ENCODE measurements at regions not wholly inside any gene's neighbourhood (a gene's known extent, or its start where the extent isn't known, plus 50 kb on each side); places are given as distances from the start of the nearest gene placed in this dataset.

DNA sequence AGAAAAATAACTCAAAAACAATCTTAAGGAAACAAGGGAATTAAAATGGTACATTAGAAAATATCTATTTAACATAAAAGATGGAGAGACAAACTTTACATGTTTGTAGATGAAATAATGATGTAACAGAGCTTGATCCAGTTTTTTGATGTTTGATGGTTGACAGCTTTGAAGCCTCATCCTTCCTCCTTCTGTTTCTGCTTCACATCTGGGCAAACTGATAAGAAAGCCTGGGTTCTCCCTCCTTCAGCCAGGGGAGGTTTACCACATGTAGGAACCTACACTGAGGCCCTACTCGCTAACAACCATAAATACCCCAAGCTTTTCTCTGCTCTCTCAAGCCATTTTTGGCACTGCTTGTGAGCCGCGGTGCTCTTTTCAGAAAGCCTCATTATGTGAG is 82.8 kb upstream of the ZNF32 start:
- DNase-seq (ENCODE audit: low read depth), result no peak

DNA sequence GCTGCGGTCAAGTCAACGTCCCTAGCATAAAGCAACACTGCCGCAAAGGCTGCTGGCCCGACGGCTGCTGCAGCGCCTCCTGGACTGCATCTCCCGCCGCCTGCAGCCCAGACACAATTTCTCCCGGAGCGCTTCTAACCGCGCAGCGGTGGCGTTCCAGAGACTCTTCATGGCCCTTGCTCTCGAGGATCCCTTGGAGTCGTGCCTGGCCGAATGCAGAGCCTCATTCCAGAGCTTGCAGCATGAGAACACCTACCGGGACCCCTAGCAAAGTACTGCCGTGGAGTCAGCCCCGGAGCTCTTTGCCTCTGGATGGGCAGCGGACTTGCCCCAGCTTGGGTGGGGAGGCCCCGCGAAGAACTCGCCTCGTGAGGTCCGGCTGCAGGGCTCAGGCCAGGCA is 79.7 kb upstream of the ZNF32 start:
- DNase-seq (ENCODE audit: low read depth), result no peak

DNA sequence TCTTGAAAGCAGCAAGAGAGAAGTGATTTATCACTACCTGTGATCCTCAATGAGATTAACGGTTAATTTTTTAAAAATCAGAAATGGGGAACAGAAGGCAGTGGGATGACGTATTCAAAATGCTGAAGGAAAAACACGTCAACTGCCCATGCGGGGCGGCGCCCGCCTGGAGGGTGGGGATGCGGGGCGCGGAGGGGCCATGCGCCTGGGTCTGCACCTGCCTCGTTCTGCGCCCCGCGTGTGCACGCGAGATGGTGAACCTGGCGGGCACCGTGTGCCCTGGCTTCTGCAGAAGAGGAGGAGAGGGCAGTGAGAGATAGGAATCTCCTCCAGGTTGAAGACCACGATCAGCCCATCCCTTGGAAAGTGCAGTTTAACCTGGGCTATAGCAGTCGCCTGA is 79.3 kb upstream of the ZNF32 start:
- no peak for DNase-seq (ENCODE audit: low read depth)

GRCh38 chr10:43715334-43715733 is 66.7 kb upstream of the ZNF32 start:
- no peak for DNase-seq (ENCODE audit: low read depth)

DNA sequence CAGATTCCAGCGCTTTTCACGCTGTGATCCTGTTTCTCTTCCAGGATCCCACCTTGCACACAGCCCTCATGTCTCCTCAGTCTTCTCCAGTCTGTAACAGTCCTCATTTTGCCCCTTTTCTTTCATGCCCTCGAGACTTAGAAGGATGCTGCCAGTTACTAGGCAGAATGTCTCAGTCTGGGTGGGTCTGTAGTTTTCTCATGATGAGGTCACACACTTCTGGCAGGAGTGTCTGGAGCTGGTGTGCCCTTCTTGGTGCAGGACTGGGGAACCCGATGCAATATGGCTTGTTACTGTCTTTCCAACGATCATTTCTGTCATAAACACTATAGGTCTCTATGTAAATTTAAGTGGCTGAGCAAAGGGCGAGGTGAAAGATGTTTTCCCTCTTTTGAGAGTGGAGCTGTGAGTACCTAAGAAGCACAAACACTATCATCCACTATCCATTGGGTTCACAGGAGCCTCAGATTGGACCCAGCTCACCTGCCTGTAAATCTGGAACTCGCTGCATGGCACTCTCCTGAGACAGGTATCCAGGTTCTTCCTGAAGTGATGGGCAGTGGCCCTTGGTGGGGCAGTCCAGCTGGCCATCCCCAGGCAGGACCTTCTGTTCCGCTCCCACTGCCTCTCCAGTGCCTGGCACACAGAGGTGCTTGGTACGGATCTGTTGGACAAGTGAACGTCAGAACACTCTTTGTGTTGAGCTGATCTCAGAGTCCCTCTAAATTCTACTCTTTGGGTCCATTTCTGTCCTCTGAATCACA is 64.3 kb upstream of the ZNF32 start:
- no peak for DNase-seq (ENCODE audit: low read depth)

DNA sequence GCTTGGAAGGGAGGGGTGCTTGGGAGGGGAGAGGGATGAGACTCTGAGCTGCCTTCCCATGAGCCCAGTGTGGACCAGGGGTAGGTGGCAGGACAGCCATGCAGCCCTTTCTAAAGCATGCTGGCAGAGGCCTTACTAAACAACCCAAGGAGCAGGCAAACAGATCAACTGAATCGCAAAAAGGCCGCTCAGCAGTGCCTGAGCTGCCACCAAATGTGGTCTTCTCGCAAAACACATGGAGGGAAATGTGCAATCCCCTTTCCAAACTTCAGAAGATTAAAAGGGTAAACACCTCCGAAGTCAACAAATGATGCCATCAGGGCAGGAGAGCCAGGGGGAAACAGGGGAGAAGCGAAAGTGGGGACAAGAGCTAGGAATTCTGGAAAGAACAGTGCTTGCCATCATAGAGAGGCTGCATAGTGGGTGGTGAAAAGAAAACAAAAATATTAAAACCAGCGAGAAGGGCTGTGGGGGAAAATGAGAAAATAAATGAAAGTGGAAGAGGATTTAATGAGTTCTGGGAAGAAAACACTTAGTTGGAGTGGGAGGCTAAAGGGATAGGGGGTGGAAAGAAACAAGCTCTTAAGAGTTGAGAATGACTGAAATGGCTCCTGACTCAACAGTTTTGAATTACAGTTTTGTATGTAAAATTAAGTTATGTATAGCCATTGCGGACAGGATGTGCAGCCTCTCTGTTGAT is 62.2 kb upstream of the ZNF32 start:
- no peak for DNase-seq (ENCODE audit: low read depth)

DNA sequence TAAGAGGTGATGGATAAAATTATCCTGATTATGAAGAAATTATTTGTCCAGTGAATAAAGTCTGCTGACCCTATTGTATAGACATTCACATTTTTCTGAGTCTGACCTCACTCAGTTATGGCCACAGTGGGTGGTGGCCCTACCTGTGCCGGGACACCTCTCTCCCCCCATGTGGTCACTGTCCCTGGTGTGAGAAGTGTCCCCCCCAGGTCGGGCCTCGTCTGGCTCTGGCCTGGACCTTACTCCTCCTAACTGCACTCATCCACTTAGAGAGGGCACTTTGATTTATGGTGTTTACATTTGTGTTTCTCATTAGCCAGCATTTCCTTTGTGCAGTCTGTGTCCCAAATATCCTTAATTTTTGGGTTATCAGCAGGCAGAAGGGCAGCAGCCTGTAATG is 59.6 kb upstream of the ZNF32 start:
- no peak for DNase-seq (ENCODE audit: low read depth)

- no peak for DNase-seq (ENCODE audit: low read depth)
These were observed 59.1 kb upstream of the ZNF32 start for GRCh38 chr10:43707770-43708169.

- no peak for DNase-seq (ENCODE audit: low read depth)
These were observed 57.5 kb upstream of the ZNF32 start for GRCh38 chr10:43706166-43706565.

- no peak for DNase-seq (ENCODE audit: low read depth)
These were observed 54.6 kb upstream of the ZNF32 start for GRCh38 chr10:43703286-43703685.

DNA sequence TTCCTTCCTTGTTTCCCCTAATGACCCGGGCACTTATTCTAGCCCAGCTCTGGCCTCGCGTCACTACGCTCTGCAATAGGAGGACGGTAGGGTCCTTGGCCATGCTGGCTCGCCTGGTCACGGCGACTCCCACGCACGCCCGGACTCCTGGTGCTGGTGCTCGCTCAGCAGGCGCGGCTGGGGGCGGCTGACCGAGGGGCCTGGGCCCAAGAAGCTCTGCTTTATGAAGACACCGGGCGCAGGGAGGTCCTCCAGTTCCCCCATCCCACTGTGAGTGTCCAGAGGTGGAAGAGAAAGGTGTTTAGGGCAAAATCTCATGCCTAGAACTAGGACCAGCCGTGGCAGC is 54.2 kb upstream of the ZNF32 start:
- no peak for DNase-seq (ENCODE audit: low read depth)

DNA sequence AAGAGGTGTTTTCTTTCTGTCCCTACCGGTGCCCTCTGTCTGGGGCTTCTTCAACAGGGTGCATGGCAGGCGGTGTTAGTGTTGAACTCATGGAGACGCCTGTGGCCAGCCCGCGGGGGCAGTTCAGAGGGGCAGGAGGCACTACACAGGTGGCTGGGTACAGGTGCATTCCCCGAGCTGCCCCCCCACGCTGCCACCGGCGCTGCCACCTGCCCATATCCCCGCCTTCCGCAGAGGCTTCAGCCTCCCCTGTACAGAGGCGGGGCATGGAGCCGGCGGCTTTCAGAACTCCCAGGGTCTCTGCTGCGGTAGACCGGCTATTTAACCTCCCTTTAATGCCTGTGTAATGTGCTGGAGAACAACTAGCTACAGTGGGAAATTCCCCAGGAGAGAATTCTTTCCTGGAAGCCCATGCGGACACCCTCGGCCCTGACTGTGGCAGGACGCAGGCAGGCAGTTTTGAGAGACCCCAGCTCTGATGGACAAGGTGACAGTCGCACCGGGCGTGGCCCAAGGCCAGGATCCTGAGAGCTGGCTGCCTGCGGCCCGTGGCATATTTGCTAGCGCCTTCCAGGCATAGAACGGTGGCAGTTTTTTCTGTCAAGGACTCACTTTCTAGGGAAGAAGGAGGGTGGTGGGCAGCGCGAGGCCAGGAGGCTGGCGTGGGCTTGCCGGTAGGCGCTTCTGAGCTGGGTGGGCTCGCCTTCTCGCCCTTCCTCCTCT is 53.7 kb upstream of the ZNF32 start:
- no peak for DNase-seq (ENCODE audit: low read depth)

DNA sequence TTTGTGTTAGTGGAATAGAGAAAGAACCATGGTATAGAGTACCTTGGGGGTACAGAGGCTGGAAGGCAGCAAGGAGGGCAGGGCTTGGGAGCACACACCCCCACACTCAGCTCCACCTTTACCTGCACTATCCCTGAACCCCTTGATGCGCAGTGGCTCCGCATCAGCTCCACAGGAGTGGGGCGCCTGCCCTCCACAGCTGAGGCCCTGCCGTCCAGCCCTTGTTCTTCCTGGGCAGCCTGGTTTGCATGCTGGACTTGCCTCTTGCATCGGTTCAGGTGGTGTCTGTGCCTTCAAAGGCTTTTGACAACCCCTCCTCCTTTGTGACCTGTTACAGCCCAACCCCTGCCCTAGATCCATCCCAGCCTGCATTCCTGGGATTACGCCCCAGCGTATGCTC is 52.6 kb upstream of the ZNF32 start:
- no peak for DNase-seq (ENCODE audit: low read depth)

- no peak for DNase-seq (ENCODE audit: low read depth)
These were observed 51.6 kb upstream of the ZNF32 start for GRCh38 chr10:43700306-43700705.

- no peak for DNase-seq (ENCODE audit: low read depth)
These were observed 50.8 kb upstream of the ZNF32 start for GRCh38 chr10:43699516-43699915.

Measured in fibroblast of gingiva (primary cell).